Stimulated activated naive CD4-positive, alpha-beta T cell treated with Interleukin-2 at 50 U/mL for 16 hours (primary cell): ENCODE measurements at regions not wholly inside any gene's neighbourhood (a gene's known extent, or its start where the extent isn't known, plus 50 kb on each side); places are given as distances from the start of the nearest gene placed in this dataset.
"Not testable (repeated sequence)": the region's sequence is repeated elsewhere in the genome, so short reads cannot be mapped to it uniquely, and the experiment has no call there.

Experiments
- DNase-seq: peaks from one replicate; lab custom pipeline; 2025; lab: John Stamatoyannopoulos, UW

DNA sequence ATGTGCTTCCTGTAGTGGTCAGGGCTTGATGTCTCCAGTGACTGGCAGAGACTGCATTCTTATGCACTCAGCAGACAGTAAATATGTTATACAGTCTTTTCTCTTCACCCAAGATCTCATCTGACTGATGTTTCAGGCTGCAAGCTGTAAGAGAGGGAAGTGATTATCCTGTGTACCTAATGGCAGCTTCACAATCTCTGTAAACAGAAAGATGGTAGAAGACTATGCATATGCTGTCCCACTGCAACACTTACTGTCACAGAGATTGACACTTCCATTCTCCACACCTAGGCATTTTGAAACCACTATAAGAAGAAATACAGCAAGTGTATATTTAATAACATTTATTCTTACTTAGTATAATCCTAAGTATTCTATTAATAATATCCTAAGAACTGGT is 97.6 kb upstream of the ANXA1 start:
- DNase-seq, result no peak

DNA sequence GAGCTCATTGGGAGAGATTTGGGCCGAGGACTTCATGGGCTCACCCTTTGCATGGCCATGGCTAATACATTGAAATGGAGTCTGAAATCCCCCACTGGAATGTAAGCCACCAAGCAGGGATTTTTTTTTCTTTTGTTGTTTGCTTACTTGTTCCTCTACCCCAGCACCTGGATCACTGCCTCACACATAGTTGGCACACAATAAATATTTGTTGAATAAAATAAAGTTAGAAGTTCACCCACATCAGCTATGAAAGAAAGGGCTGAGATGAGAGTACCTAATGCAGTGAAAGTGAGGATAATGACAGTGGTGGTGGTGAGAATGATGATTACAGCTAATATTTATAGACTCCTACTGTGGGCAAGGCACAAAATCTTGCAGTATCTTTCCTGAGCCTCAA is 98.1 kb upstream of the ANXA1 start:
- no peak for DNase-seq

- DNase-seq, result no peak
Observed at GRCh38 chr9:73050887-73051550, 98.2 kb upstream of the ALDH1A1 start.

GRCh38 chr9:73050065-73050816 is 97.4 kb upstream of the ALDH1A1 start:
- DNase-seq, result no peak

GRCh38 chr9:73049280-73049679 is 96.4 kb upstream of the ALDH1A1 start:
- no peak for DNase-seq

- DNase-seq, result no peak
Observed at GRCh38 chr9:73046769-73047168, 93.9 kb upstream of the ALDH1A1 start.

- not testable (repeated sequence) for DNase-seq
Observed at GRCh38 chr9:73044776-73045175, 91.9 kb upstream of the ALDH1A1 start.

DNA sequence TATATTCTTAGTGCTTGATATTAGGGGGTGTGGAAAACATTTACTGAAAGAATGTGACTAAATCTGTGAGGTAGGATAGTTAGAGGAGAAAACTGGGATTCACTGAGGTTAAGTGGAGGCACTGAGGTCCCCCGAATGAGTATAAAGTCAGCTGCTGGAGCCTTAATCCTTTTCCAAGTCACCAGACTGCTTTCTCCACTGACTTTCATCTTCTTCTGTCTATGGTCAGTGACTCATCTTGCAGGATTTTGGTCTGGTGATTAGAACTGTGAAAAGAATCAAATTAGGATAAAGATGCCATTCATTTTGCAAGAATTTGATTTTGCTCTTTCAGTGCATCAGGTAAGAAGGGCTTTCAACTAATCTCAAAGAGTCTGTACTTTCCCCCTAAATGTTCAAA is 89.3 kb upstream of the ALDH1A1 start:
- no peak for DNase-seq

GRCh38 chr9:73039271-73040263 is 86.7 kb upstream of the ALDH1A1 start:
- DNase-seq, result no peak

- no peak for DNase-seq
Observed at GRCh38 chr9:73038613-73039012, 85.8 kb upstream of the ALDH1A1 start.

DNA sequence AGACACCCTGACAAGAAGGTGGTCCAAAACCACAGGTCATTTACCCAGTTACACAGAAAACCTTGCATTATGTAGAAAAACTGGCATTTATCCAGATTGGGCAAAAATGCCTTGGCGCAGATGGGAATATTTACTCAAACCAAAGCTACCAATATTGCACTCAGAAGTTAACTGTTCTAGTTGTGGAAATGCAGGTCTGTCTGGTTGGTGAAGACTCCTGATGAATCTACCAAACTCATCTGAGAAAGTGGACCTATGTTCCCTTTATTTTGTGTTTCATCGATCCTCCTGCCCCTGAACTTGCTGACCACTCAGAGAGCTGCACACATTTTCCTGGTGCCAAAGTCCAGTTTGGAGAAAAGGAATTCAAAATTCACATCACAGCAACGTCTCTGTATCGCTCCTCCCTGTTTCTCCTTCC is 85.2 kb upstream of the ALDH1A1 start:
- DNase-seq, result no peak

- no peak for DNase-seq
Observed at GRCh38 chr9:73037613-73038012, 84.8 kb upstream of the ALDH1A1 start.

- no peak for DNase-seq
Observed at GRCh38 chr9:73034962-73035361, 82.1 kb upstream of the ALDH1A1 start.

- no peak for DNase-seq
Observed at GRCh38 chr9:73031350-73031749, 78.5 kb upstream of the ALDH1A1 start.

DNA sequence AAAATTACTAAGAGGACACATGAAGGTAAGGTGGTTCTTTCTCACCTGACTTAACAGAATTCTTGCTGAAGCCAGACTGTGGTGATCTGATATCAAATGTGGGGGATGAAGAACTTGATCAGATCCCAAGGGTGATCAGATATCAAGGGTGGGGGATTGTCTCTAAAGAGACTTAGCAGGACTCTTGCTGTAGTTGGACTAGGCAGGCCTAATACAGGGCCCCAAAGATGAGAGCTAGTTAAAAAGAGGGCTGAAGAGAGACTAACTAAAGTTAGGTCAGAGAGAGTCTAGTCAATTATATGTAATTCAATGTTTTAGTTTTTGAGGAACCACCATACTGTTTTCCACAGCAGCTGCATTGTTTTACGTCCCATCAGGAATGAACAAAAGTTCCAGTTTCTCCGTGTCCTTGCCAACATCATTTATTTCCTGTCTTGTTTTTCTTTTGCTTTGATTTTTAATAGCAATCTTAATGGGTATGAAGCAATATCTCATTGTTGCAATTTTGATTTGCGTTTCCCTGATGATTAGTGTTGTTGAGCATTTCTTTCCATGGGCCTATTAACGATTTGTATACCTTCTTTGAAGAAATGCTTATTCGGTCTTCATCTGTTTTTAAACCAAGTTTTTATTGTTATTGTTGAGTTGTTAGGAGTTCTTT is 77.6 kb upstream of the ALDH1A1 start:
- DNase-seq, result no peak

DNA sequence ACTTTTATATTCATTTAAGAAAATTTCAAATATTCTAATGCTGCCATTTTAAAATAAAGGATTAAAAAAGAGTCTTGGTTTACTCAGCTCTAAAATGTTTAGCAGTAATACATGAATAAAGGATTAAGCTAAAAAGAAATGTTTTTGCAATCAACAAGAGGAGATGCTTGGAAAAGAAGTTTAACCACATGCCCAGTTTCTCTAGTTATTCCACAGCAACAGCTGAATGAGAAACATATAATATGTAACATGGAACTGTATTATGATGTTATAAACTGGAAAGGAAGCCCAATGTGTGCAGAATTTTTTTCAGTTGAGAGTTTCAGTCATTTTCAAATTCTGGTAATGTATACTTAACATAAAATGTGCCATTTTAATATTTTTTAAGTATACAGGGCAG is 76.5 kb upstream of the ALDH1A1 start:
- no peak for DNase-seq

- DNase-seq, result no peak
Observed at GRCh38 chr9:73026375-73026774, 73.5 kb upstream of the ALDH1A1 start.

DNA sequence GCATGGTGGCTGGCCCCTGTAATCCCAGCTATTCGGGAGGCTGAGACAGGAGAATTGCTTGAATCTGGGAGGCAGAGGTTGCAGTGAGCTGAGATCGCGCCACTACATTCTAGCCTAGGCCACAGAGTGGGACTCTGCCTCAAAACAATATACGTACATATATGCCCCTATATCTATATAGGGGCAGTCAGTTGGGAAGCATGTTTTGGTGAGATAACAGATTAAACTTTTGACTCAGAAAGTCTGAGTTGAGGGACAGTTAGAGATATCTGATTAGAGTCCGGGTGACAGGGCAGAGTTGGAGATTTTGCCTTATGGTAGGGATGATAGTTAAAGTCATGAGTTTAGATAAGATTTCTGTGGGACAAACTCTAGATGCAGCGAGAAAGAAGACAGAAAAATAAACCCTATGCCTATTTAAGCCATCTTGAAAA is 71.8 kb upstream of the ALDH1A1 start:
- no peak for DNase-seq

- peak; percentile 12 for DNase-seq
Observed at GRCh38 chr9:73023025-73023541, 70.2 kb upstream of the ALDH1A1 start.

DNA sequence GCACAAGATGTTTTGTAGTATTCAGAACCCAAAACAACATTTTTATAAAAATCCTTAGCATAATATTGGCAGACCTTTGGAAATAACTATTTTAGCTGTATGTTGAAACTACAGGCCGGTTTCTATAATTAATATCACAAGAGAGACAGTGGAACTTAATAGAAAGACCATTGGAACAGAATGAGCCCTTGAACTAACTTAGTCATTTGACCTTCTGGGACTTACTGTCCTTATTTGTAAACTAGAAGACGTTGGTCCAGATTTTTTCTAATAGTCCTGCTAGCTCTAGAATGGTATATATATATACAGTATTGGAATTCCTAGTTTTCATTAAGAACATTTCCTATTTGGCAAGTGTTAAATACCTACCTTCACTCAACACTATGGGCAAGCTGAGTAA is 69.5 kb upstream of the ALDH1A1 start:
- DNase-seq, result no peak

- DNase-seq, result no peak
Observed at GRCh38 chr9:73020877-73021276, 68.0 kb upstream of the ALDH1A1 start.

GRCh38 chr9:73014011-73014410 is 61.2 kb upstream of the ALDH1A1 start:
- no peak for DNase-seq
